GM13977 (cell line): ENCODE measurements at regions not wholly inside any gene's neighbourhood (a gene's known extent, or its start where the extent isn't known, plus 50 kb on each side); places are given as distances from the start of the nearest gene placed in this dataset.

Experiments
- DNase-seq: peaks from one replicate; pipeline ENCODE4 v3.0.0; 2012; ENCODE audit warnings: low spot score
- CTCF ChIP-seq: IDR thresholded peaks from 2 replicates; pipeline ENCODE4 v1.5.1; 2012; ENCODE audit warnings: mild to moderate bottlenecking, control low read depth; ENCODE audit not compliant: insufficient read depth; ENCODE audit errors: extremely low read depth, missing control alignments
- in situ Hi-C: fragments of 300-500 bp; cut with MboI; formaldehyde crosslinking; loops from one replicate; pipeline ENCODE4 v1.12.0; 2022; ENCODE audit warnings: low sequenced_read_pairs, low pct_unique_long_range_greater_than_20kb, mixed read lengths, inconsistent platforms; ENCODE audit not compliant: unreplicated experiment

GRCh38 chr20:11302436-11302835 lies 615.3 kb upstream of the BTBD3 start:
- in situ Hi-C loops, result no loop called here
- DNase-seq, result no peak
- no peak for TF ChIP-seq CTCF

GRCh38 chr20:11304795-11305194 lies 612.9 kb upstream of the BTBD3 start:
- no peak for TF ChIP-seq CTCF
- in situ Hi-C loops, result no loop called here
- DNase-seq, result no peak

GRCh38 chr20:11305406-11305805 lies 612.3 kb upstream of the BTBD3 start:
- DNase-seq, result no peak
- no peak for TF ChIP-seq CTCF
- in situ Hi-C loops, result no loop called here

GRCh38 chr20:11311659-11312224 lies 606.0 kb upstream of the BTBD3 start:
- TF ChIP-seq CTCF, result no peak
- in situ Hi-C loops, result no loop called here
- DNase-seq, result no peak

GRCh38 chr20:11315525-11315924 lies 602.2 kb upstream of the BTBD3 start:
- no peak for TF ChIP-seq CTCF
- in situ Hi-C loops, result no loop called here
- no peak for DNase-seq

GRCh38 chr20:11316244-11316643 lies 601.4 kb upstream of the BTBD3 start:
- in situ Hi-C loops, result no loop called here
- DNase-seq, result no peak
- TF ChIP-seq CTCF, result no peak

GRCh38 chr20:11320033-11320432 lies 597.7 kb upstream of the BTBD3 start:
- no peak for TF ChIP-seq CTCF
- in situ Hi-C loops, result no loop called here
- no peak for DNase-seq
